ENCODE measurements at regions not wholly inside any gene's neighbourhood (a gene's known extent, or its start where the extent isn't known, plus 50 kb on each side); places are given as distances from the start of the nearest gene placed in this dataset.
A peak's percentile ranks its signal among the peaks of the same experiment; 100 is the strongest.

- H3K9me3 Mint-ChIP-seq: peaks cover 0 to 10% (median 4%) of the 10 kb centered on the region in 7 donors
- no peaks in the 10 kb centered on the region for H3K4me1 Mint-ChIP-seq
- no peak overlapping the region for H3K27ac Mint-ChIP-seq
These were observed 643.5 kb upstream of the POT1 start for GRCh38 chr7:125573126-125573525.

GRCh38 chr7:125572414-125572813 lies 642.8 kb upstream of the POT1 start:
- Mint-ChIP-seq H3K36me3 (no peaks in the 10 kb centered on the region), H3K4me3 (no peak overlapping the region), H3K4me1 (no peaks in the 10 kb centered on the region), H3K27ac (no peak overlapping the region), H3K27me3 (no peaks in the 10 kb centered on the region), H3K9me3 (peaks cover 0 to 10% (median 3%) of the 10 kb centered on the region in 7 donors)
- DNase-seq (no peak), ATAC-seq (ENCODE audit: low read depth in 2 of 2) (no peak)

More at GRCh38 chr7:125573126-125573525, 643.5 kb upstream of the POT1 start:
- no peak for ATAC-seq (ENCODE audit: low read depth in 2 of 2)
- no peaks in the 10 kb centered on the region for H3K36me3 Mint-ChIP-seq
- no peaks in the 10 kb centered on the region for H3K27me3 Mint-ChIP-seq
- no peak for DNase-seq
- H3K4me3 Mint-ChIP-seq: no peak overlapping the region

GRCh38 chr7:125568799-125569198 lies 639.2 kb upstream of the POT1 start:
- peak in 1 of 2 donors; percentile 48 for ATAC-seq (ENCODE audit: low read depth in 2 of 2)
- H3K36me3 Mint-ChIP-seq: no peaks in the 10 kb centered on the region
- H3K27me3 Mint-ChIP-seq: no peaks in the 10 kb centered on the region
- no peak for DNase-seq
- no peaks in the 10 kb centered on the region for H3K4me1 Mint-ChIP-seq
- no peak overlapping the region for H3K27ac Mint-ChIP-seq
- no peak overlapping the region for H3K4me3 Mint-ChIP-seq
- H3K9me3 Mint-ChIP-seq: peaks cover 0 to 4% (median 2%) of the 10 kb centered on the region in 7 donors

GRCh38 chr7:125567686-125568085 lies 638.1 kb upstream of the POT1 start:
- no peak for ATAC-seq (ENCODE audit: low read depth in 2 of 2)
- no peaks in the 10 kb centered on the region for H3K27me3 Mint-ChIP-seq
- no peaks in the 10 kb centered on the region for H3K36me3 Mint-ChIP-seq
- H3K9me3 Mint-ChIP-seq: peaks cover 0 to 5% (median 3%) of the 10 kb centered on the region in 7 donors
- no peak overlapping the region for H3K27ac Mint-ChIP-seq
- H3K4me3 Mint-ChIP-seq: no peak overlapping the region
- DNase-seq: no peak
- H3K4me1 Mint-ChIP-seq: no peaks in the 10 kb centered on the region

GRCh38 chr7:125563964-125564529 lies 634.4 kb upstream of the POT1 start:
- Mint-ChIP-seq H3K36me3 (no peaks in the 10 kb centered on the region), H3K4me3 (no peak overlapping the region), H3K9me3 (peaks cover 0 to 8% (median 3%) of the 10 kb centered on the region in 7 donors), H3K27me3 (no peaks in the 10 kb centered on the region), H3K4me1 (no peaks in the 10 kb centered on the region), H3K27ac (no peak overlapping the region)
- ATAC-seq (ENCODE audit: low read depth in 2 of 2): no peak
- no peak for DNase-seq

- Mint-ChIP-seq H3K27me3 (no peaks in the 10 kb centered on the region), H3K36me3 (no peaks in the 10 kb centered on the region), H3K27ac (no peak overlapping the region), H3K4me3 (no peak overlapping the region), H3K9me3 (peaks cover 0 to 8% (median 2%) of the 10 kb centered on the region in 7 donors), H3K4me1 (no peaks in the 10 kb centered on the region)
- ATAC-seq (ENCODE audit: low read depth in 2 of 2) (no peak), DNase-seq (no peak)
These were observed 633.9 kb upstream of the POT1 start for GRCh38 chr7:125563557-125563956.

GRCh38 chr7:125561006-125561405 lies 631.4 kb upstream of the POT1 start:
- ATAC-seq (ENCODE audit: low read depth in 2 of 2): no peak
- no peak for DNase-seq
- Mint-ChIP-seq H3K36me3 (no peaks in the 10 kb centered on the region), H3K9me3 (peaks cover 0 to 8% (median 2%) of the 10 kb centered on the region in 7 donors), H3K27ac (no peak overlapping the region), H3K27me3 (no peaks in the 10 kb centered on the region), H3K4me1 (no peaks in the 10 kb centered on the region), H3K4me3 (no peak overlapping the region)

- no peak overlapping the region for H3K27ac Mint-ChIP-seq
- DNase-seq (no peak), ATAC-seq (ENCODE audit: low read depth in 2 of 2) (no peak)
- peaks cover 0 to 8% (median 4%) of the 10 kb centered on the region in 7 donors for H3K9me3 Mint-ChIP-seq
- H3K27me3 Mint-ChIP-seq: no peaks in the 10 kb centered on the region
- no peaks in the 10 kb centered on the region for H3K4me1 Mint-ChIP-seq
- H3K4me3 Mint-ChIP-seq: no peak overlapping the region
- no peaks in the 10 kb centered on the region for H3K36me3 Mint-ChIP-seq
These were observed 630.3 kb upstream of the POT1 start for GRCh38 chr7:125559921-125560320.

- no peak for DNase-seq
- no peaks in the 10 kb centered on the region for H3K4me1 Mint-ChIP-seq
- H3K27ac Mint-ChIP-seq: no peak overlapping the region
- no peak for ATAC-seq (ENCODE audit: low read depth in 2 of 2)
- H3K36me3 Mint-ChIP-seq: no peaks in the 10 kb centered on the region
- H3K27me3 Mint-ChIP-seq: no peaks in the 10 kb centered on the region
- H3K4me3 Mint-ChIP-seq: no peak overlapping the region
- H3K9me3 Mint-ChIP-seq: peaks cover 0 to 8% (median 0%) of the 10 kb centered on the region in 7 donors
These were observed 626.3 kb upstream of the POT1 start for GRCh38 chr7:125555916-125556315.

GRCh38 chr7:125551008-125551407 lies 621.4 kb upstream of the POT1 start:
- DNase-seq (no peak), ATAC-seq (ENCODE audit: low read depth in 2 of 2) (no peak)
- H3K27me3 Mint-ChIP-seq: no peaks in the 10 kb centered on the region
- no peaks in the 10 kb centered on the region for H3K4me1 Mint-ChIP-seq
- H3K36me3 Mint-ChIP-seq: no peaks in the 10 kb centered on the region
- no peak overlapping the region for H3K4me3 Mint-ChIP-seq
- H3K9me3 Mint-ChIP-seq: peaks cover 0 to 8% (median 0%) of the 10 kb centered on the region in 7 donors
- no peak overlapping the region for H3K27ac Mint-ChIP-seq

- ATAC-seq (ENCODE audit: low read depth in 2 of 2): no peak
These were observed 617.9 kb upstream of the POT1 start for GRCh38 chr7:125547505-125547904.

GRCh38 chr7:125530553-125530952 lies 600.9 kb upstream of the POT1 start:
- Mint-ChIP-seq H3K27me3 (no peaks in the 10 kb centered on the region), H3K36me3 (no peaks in the 10 kb centered on the region), H3K4me3 (no peak overlapping the region), H3K4me1 (no peaks in the 10 kb centered on the region), H3K9me3 (peaks cover 0 to 7% (median 3%) of the 10 kb centered on the region in 7 donors), H3K27ac (no peak overlapping the region)
- ATAC-seq (ENCODE audit: low read depth in 2 of 2) (no peak), DNase-seq (no peak)

More at GRCh38 chr7:125547505-125547904, 617.9 kb upstream of the POT1 start:
- no peaks in the 10 kb centered on the region for H3K27me3 Mint-ChIP-seq
- no peak overlapping the region for H3K27ac Mint-ChIP-seq
- H3K36me3 Mint-ChIP-seq: no peaks in the 10 kb centered on the region
- H3K9me3 Mint-ChIP-seq: peaks cover 0 to 2% (median 0%) of the 10 kb centered on the region in 7 donors
- no peaks in the 10 kb centered on the region for H3K4me1 Mint-ChIP-seq
- DNase-seq: no peak
- no peak overlapping the region for H3K4me3 Mint-ChIP-seq

- Mint-ChIP-seq H3K27ac (no peak overlapping the region), H3K4me3 (no peak overlapping the region), H3K9me3 (peaks cover 0 to 9% (median 4%) of the 10 kb centered on the region in 7 donors), H3K4me1 (no peaks in the 10 kb centered on the region), H3K27me3 (no peaks in the 10 kb centered on the region), H3K36me3 (no peaks in the 10 kb centered on the region)
- DNase-seq (no peak), ATAC-seq (ENCODE audit: low read depth in 2 of 2) (no peak)
These were observed 599.6 kb upstream of the POT1 start for GRCh38 chr7:125529249-125529648.

- H3K27ac Mint-ChIP-seq: no peak overlapping the region
- no peaks in the 10 kb centered on the region for H3K27me3 Mint-ChIP-seq
- ATAC-seq (ENCODE audit: low read depth in 2 of 2) (no peak), DNase-seq (no peak)
- no peaks in the 10 kb centered on the region for H3K4me1 Mint-ChIP-seq
- H3K36me3 Mint-ChIP-seq: no peaks in the 10 kb centered on the region
- peaks cover 0 to 10% (median 9%) of the 10 kb centered on the region in 7 donors for H3K9me3 Mint-ChIP-seq
- no peak overlapping the region for H3K4me3 Mint-ChIP-seq
These were observed 597.3 kb upstream of the POT1 start for GRCh38 chr7:125526958-125527357.

- Mint-ChIP-seq H3K4me1 (no peaks in the 10 kb centered on the region), H3K4me3 (no peak overlapping the region), H3K27ac (no peak overlapping the region), H3K36me3 (no peaks in the 10 kb centered on the region), H3K27me3 (no peaks in the 10 kb centered on the region), H3K9me3 (peaks cover 0 to 10% (median 5%) of the 10 kb centered on the region in 7 donors)
- DNase-seq (no peak), ATAC-seq (ENCODE audit: low read depth in 2 of 2) (no peak)
These were observed 596.5 kb upstream of the POT1 start for GRCh38 chr7:125526092-125526491.

Data from naive B cell (primary cell).